GM18868 (cell line): ENCODE measurements at regions not wholly inside any gene's neighbourhood (a gene's known extent, or its start where the extent isn't known, plus 50 kb on each side); places are given as distances from the start of the nearest gene placed in this dataset.
"Not testable (repeated sequence)": the region's sequence is repeated elsewhere in the genome, so short reads cannot be mapped to it uniquely, and the experiment has no call there.

Source experiments
- ATAC-seq: cut with Tn5 transposase; IDR thresholded peaks from one replicate; pipeline ENCODE4 v1.9.1; 2021; ENCODE audit warnings: mild to moderate bottlenecking, moderate library complexity; ENCODE audit not compliant: unreplicated experiment

DNA sequence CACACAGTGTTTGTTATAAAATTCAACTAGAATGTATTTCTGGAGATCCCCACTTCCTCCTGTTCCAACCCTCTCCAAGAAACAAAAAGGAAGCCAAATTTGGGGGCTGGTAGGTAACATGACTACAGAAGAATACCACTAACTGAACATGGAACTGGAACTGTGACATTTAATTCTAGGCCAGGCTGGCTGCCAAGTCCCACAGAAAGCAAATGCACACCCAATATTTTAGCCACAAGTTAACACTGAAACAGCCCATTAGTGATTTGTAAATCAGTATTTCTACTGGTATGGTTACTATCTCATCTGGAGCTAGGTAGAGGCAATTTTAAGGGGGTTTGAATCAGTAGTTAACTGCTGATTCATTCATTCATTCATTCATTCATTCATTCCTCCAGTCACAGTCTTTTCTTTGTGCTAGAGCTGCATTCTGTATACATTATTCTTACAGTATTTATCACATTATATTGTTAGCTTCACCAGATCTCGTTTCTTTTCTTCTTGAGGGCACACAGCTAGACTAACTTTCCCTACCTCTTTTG lies 131.7 kb upstream of the GDNF start:
- no peak for ATAC-seq

- ATAC-seq, result no peak
Measured at GRCh38 chr5:37966871-37967270, 127.0 kb upstream of the GDNF start.

GRCh38 chr5:37966291-37966690 lies 126.5 kb upstream of the GDNF start:
- no peak for ATAC-seq

GRCh38 chr5:37962389-37962788 lies 122.5 kb upstream of the GDNF start:
- ATAC-seq, result no peak

DNA sequence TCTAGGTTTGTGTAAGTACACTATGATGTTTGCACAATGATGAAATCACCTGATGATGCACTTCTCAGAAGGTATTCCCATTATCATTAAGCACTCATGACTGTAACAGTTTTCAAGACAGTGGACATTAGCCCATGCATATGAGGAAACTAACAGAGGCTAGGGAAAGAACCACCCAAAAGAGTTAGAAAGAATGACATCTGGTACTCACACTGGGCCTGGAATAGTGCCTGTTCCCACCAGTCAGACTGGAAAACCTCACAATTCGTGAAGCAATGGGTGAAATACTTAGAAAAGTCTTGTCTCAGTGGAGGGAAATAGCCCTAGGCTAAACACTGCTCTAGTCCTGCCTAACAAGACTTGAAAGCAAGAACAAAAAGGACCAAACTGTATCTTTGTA lies 117.4 kb upstream of the GDNF start:
- no peak for ATAC-seq

DNA sequence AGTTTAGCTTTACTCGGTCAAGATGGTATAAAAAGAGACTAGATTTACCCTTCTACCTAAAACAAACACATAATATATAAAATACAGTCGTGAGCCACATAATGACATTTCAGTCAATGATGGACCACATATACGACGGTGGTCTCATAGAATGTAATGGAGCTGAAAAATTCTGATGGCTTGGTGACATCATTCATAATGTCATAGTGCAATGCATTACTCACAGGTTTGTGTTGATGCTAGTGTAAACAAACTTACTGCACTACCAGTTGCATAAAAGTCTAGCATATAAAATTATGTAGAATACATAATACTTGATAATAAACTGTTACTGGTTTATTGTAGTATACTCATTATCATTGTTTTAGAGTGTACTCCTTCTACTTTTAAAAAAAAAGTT lies 115.9 kb upstream of the GDNF start:
- no peak for ATAC-seq

GRCh38 chr5:37954561-37954960 lies 114.7 kb upstream of the GDNF start:
- no peak for ATAC-seq

DNA sequence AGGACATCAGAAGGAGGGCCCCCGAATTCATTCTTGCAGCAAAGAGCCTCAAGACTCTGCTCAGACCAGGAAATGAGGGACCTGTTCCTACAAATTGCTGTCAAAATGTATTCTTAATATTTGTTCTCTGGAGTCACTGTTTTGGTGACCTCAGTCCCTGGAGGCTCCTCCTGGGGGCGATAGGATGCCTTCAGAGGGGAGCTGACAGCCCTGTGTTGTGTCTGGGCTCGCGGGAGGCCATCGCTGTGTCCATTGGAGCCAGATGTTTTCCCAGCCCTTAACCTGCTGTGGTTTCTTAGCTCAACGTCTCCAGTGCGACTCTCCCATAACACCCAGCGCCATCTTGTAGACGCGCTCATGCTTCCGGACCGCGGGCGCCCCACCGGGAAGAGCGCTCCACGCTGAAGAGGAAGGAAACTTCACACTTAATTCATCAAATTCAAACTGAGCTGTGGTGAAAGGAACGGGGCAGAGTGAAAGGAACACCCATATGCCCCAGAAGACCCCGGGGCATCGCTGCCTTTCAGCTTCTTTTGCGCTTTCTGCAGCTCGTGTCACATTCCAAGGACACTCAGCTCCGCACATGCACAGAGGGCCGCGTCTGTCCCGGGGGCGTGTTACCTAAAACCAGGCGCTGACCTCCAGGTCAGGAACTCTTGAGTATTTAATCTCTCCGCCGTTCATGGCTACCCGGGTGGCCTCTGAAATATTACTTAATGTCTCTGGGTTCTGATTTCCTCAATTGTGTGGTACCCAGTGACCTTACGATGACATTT lies 112.3 kb upstream of the GDNF start:
- no peak for ATAC-seq

GRCh38 chr5:37950436-37950835 lies 110.6 kb upstream of the GDNF start:
- ATAC-seq, result no peak

- ATAC-seq, result no peak
Measured at GRCh38 chr5:37945446-37945845, 105.6 kb upstream of the GDNF start.

DNA sequence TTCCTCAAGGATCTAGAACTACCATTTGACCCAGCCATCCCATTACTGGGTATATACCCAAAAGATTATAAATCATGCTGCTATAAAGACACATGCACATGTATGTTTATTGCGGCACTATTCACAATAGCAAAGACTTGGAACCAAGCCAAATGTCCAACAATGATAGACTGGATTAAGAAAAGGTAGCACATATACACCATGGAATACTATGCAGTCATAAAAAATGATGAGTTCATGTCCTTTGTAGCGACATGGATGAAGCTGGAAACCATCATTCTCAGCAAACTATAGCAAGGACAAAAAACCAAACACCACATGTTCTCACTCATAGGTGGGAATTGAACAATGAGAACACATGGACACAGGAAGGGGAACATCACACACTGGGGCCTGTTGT lies 103.3 kb upstream of the GDNF start:
- not testable (repeated sequence) for ATAC-seq

DNA sequence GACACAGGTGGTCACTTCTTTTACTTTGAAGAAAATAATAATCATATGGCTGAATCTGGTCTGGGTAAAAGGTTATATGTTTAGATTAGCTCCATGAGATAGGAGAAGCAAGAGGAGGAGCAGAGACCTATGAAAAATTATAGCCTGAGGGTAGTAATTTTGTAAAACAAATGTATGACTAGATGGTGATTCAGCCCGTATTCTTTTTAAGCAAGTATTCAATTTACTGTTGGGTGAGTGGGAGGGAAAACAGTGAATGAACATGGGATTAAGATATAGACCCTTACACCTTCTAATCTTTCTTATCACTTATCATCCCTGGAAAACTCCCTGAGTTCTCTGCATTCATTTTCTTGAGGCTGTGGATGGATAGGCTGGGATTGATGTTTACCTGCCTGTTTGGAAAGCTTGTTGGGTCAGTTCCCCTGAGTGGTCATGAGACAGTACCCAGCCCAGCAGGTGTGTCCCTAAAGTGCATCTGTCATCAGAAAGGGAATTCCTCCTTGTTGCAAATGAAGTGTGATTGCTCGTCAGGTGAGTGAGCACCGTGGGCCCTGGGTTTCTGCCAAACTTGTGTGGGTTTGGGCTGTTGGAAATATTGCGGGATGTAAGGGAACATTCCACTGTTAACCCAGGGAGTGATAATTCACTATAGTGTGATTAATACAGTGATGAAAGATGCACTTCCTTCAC lies 101.2 kb upstream of the GDNF start:
- no peak for ATAC-seq

GRCh38 chr5:37938861-37939260 lies 99.0 kb upstream of the GDNF start:
- no peak for ATAC-seq

DNA sequence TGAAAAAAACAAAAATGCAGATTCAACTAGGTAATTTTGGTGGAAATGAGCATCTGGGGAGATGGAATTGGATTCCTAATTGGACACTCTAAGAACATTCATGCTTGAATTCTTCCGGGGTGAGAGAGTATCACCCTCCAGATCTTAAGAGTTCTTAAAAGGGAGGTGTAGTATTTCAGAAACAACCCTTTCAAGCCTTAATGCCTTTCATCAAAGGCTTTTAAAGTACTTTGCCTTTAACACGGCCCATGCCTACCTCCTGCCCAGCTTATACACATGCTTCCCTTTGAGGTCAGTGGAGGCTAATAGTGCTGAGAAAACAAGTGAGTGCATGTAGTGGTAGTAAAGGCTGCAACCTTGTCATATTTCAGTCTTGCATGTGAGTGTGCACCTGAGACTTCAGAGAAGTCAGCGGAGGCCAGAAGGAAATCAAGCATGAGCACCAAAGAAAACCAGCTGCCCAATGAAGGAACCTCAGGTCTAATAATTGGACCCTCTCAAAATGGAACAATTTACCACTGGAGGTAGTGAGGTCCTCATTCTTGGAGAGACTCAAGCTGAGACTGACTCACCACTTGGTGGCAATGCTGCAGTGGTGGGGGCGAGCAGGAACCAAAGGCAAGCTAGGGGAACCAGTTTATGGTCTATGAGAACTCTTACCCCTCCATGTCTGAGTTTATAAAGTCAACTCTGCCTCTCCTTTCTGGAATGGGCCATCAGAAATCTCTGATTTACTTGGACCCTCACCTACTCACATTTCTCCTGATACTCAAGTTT lies 98.4 kb upstream of the GDNF start:
- ATAC-seq, result no peak

DNA sequence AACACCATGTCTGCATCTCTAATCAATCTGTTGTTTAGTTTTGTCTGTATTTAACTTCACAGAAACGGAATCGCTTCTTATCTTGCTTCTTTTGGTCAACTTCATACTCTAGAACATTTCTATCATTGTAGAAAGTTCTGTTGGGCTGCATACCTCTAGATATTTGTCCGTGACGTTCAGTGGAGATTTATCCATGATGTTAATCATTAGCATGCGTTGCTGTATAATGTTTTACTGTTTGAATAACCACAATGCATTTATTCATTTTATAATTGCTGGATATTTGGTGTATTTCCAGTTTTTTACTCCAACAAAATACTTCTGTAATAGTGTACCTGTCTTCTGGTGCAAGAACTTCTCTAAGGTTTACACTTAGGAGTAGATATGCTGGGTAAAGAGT lies 96.2 kb upstream of the GDNF start:
- no peak for ATAC-seq

- no peak for ATAC-seq
Measured at GRCh38 chr5:37933576-37933975, 93.7 kb upstream of the GDNF start.

- ATAC-seq, result no peak
Measured at GRCh38 chr5:37932450-37932849, 92.6 kb upstream of the GDNF start.

DNA sequence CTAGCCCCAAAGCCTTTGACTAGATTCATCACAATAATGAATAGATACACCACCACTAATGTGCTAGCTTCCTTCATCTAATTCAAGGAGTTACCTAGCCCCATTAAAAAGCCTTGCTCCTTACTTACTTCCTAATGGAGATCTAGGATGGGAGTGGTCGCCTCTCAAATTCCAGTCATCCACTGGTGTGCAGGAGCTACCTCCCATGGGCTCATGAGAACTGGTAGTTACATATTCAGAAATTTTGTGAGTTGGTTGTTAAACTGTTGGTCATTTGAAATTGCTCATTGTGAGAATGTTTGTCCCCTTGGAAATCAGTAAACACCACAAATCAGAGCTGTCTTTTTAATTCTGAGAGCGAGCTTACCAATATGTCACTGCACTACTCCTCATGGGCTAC lies 91.7 kb upstream of the GDNF start:
- ATAC-seq, result no peak

- no peak for ATAC-seq
Measured at GRCh38 chr5:37930350-37930749, 90.5 kb upstream of the GDNF start.

- ATAC-seq, result no peak
Measured at GRCh38 chr5:37929791-37930190, 90.0 kb upstream of the GDNF start.

DNA sequence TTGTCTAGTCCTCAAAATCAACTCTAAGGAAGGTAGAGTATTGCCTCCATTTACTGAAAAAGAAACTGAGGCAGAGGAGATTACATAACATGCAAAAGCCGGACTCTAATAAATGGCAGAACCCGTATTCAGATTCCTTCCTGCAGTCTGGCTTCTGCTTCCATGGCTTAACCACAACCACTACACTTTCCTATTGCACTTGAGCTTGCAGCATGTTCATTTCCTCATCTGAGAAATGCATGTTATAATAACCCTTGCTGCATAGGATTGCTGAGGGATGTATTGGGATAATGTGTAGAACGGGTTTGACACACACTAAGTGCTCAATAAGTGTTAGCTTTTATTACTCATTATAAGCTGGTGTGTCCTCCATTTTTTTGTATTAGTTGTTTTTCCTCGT lies 87.9 kb upstream of the GDNF start:
- not testable (repeated sequence) for ATAC-seq

DNA sequence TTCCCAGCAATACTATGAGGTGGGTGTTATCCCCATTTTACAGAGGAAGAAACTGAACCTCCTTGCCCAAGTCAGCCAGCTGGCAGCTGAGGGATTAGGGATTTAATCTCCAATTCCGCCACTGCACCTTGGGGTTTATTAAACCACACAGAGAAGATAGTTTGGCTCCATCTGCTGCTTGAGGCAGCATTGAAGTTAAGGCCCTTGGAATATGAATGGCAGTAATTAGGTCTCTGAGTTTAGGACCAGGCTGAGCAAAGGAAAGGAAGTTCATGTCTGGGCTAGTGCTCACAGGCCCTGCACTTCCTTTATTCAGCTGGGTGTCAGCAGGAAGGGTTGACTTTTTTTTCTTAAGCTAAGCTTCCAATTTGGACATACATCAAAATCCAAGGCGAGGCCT lies 86.9 kb upstream of the GDNF start:
- ATAC-seq, result no peak
